Colonic mucosa (tissue), 4 donors: ENCODE measurements at regions not wholly inside any gene's neighbourhood (a gene's known extent, or its start where the extent isn't known, plus 50 kb on each side); places are given as distances from the start of the nearest gene placed in this dataset.

Source experiments
- DNase-seq: peaks from one replicate; pipeline ENCODE4 v3.0.0-alpha.2; 2020
- H3K27ac ChIP-seq: fragments of 200-600 bp; one replicate; pipeline ENCODE4 v1.8.0; 2021
- H3K27me3 ChIP-seq: fragments of 200-600 bp; one replicate; pipeline ENCODE4 v1.8.0; 2021
- H3K36me3 ChIP-seq: fragments of 200-600 bp; one replicate; pipeline ENCODE4 v1.8.0; 2021
- H3K4me1 ChIP-seq: fragments of 200-600 bp; one replicate; pipeline ENCODE4 v1.8.0; 2021; ENCODE audit warnings: mild to moderate bottlenecking
- H3K4me3 ChIP-seq: fragments of 200-600 bp; one replicate; pipeline ENCODE4 v1.8.0; 2021
- H3K9ac ChIP-seq, 2 donors: one replicate each; pipeline ENCODE4 v1.7.0; 2013; ENCODE audit warnings: control low read depth in 2 of 2, low read depth in 2 of 2, low read length in 2 of 2
- H3K9me3 ChIP-seq: fragments of 200-600 bp; one replicate; pipeline ENCODE4 v1.8.0; 2021
- intact Hi-C: fragments of 100-400 bp; cut with DNase I; formaldehyde crosslinking; loops from one replicate; pipeline ENCODE4 v1.14.1; 2022
- TF ChIP-seq, protein P1 (sequence below): fragments of 200-600 bp; IDR thresholded peaks from one replicate; pipeline ENCODE4 v1.8.0; 2022; ENCODE audit warnings: antibody characterized with exemption, mild to moderate bottlenecking
- donor health status: healthy.
- donor health status: DM: no; HTN: no; CAD: no.
- donor health status: DM: no; HTN: no; CAD: no.

DNA sequence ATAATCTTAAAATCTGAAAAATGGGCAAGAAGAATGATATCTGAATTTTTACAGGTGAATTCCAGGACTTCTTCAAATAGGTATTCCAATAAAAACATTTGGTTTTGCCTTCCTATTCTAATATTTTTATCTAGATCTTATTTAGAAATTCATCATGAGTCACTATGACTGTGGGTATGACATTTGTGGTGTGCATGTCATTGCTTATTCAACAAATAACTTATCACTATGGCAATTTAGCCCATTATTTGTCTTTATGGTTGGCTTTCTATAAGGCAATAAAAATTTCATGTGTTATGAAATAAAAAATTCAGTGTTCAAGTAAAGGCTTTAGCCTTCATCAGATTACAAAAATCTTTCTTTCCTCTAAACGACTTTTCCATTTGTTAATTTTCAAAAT is 1139.6 kb upstream of the NUDT12 start:
- TF ChIP-seq, protein P1, sequence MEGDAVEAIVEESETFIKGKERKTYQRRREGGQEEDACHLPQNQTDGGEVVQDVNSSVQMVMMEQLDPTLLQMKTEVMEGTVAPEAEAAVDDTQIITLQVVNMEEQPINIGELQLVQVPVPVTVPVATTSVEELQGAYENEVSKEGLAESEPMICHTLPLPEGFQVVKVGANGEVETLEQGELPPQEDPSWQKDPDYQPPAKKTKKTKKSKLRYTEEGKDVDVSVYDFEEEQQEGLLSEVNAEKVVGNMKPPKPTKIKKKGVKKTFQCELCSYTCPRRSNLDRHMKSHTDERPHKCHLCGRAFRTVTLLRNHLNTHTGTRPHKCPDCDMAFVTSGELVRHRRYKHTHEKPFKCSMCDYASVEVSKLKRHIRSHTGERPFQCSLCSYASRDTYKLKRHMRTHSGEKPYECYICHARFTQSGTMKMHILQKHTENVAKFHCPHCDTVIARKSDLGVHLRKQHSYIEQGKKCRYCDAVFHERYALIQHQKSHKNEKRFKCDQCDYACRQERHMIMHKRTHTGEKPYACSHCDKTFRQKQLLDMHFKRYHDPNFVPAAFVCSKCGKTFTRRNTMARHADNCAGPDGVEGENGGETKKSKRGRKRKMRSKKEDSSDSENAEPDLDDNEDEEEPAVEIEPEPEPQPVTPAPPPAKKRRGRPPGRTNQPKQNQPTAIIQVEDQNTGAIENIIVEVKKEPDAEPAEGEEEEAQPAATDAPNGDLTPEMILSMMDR = no peak
- intact Hi-C loops = no loop called here

DNA sequence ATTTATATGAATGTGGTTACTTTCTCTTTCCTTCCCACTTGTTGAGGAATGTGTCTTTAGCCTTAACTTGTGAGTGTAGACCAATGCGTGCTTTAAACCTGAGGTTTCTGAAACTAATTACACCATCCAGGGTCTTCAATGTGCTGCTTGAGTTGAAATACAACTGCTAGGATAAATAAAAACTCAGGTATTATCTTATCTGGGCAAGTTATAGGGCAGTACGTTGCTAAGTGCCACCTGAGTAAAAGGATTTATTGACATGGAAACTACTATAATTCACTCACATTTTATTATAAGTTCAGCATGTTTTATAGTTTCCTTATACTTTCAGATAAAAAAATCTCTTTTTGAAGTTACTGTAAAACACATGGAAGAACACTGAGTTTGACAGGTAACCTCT is 1136.8 kb upstream of the NUDT12 start:
- H3K4me1 ChIP-seq = no peaks in the 10 kb centered on the region
- no peak overlapping the region for H3K9ac ChIP-seq
- H3K27me3 ChIP-seq = no peaks in the 10 kb centered on the region
- H3K4me3 ChIP-seq = no peak overlapping the region
- H3K36me3 ChIP-seq = no peaks in the 10 kb centered on the region
- intact Hi-C loops = no loop called here
- H3K27ac ChIP-seq = no peak overlapping the region
- DNase-seq = no peak
- TF ChIP-seq, protein P1 = no peak
- H3K9me3 ChIP-seq = no peaks in the 10 kb centered on the region

More for the DNA sequence above, 1139.6 kb upstream of the NUDT12 start:
- Histone ChIP-seq H3K27ac (no peak overlapping the region), H3K4me3 (no peak overlapping the region), H3K9ac (no peak overlapping the region), H3K27me3 (no peaks in the 10 kb centered on the region), H3K4me1 (no peaks in the 10 kb centered on the region), H3K36me3 (no peaks in the 10 kb centered on the region), H3K9me3 (no peaks in the 10 kb centered on the region)
- no peak for DNase-seq

DNA sequence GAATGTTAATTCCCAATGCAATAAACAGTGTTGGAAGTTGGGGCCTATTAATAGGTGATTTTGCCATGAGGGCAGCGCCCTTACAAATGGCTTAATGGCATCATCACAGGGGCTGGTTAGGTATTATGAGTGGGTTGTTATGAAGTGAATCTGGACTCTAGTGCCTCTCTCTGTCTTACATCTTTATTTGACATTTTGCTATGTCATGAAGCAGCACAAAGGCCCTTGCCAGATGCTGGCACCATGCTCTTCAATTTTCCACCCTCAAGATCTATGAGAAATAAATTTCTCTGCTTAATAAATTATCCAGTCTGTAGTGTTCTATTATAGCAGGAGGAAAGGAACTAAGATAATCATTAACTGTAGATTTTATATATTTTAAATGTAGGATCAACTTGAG is 1098.7 kb upstream of the NUDT12 start:
- H3K9me3 ChIP-seq = no peaks in the 10 kb centered on the region
- H3K9ac ChIP-seq = no peak overlapping the region
- no peak overlapping the region for H3K4me3 ChIP-seq
- H3K27ac ChIP-seq = no peak overlapping the region
- intact Hi-C loops = no loop called here
- no peaks in the 10 kb centered on the region for H3K27me3 ChIP-seq
- TF ChIP-seq, protein P1 = no peak
- no peaks in the 10 kb centered on the region for H3K36me3 ChIP-seq
- no peak for DNase-seq
- H3K4me1 ChIP-seq = no peaks in the 10 kb centered on the region

DNA sequence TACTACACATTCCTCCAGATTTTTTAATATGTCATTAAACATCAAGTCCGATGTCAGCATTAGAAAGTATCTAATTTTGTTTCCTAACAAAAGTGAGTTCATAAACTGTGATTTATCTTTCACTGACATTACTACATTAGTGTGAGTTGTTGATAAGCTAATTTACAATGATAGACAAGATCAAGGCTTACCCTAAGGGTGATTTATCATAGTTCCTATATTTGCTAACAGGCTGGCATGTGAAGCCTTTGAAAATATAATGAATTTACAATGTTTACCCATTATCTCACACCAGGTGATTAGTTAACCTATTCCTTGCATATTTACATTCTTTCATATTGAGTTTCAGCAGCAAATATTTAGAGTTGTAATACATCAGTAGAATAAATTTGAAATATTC is 1096.9 kb upstream of the NUDT12 start:
- intact Hi-C loops = no loop called here
- TF ChIP-seq, protein P1 = no peak
- H3K9ac ChIP-seq = no peak overlapping the region

DNA sequence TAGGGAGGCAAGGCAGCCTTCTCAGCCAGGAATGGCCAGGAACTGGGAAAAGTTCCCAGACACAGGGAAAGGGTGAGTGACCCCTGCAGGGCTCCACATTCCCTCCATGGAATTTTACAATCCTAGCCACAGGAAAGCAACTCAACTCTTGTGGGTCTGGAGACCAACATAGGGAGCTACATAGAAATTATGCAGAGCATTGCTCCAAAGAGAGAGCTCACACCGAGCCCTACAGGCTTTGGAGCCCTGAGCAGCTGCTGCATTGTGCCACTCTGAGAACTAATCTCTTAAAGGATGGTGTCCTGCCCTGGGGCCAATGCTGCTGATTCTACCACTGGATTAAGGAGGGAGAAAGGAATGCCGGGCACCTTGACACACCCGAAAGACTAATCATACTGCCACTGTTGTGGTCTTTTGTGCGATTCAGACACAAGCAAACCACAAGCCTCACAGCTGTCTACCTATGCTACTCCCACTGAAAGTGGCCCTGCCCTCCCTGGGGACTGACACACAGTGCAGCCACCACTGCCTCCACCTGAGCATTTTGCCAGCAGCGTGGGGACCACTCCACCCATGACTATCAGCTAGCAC is 1089.8 kb upstream of the NUDT12 start:
- no peaks in the 10 kb centered on the region for H3K4me1 ChIP-seq
- H3K36me3 ChIP-seq = no peaks in the 10 kb centered on the region
- no peak for DNase-seq
- intact Hi-C loops = no loop called here
- TF ChIP-seq, protein P1 = no peak
- H3K9ac ChIP-seq = no peak overlapping the region
- no peaks in the 10 kb centered on the region for H3K27me3 ChIP-seq
- no peak overlapping the region for H3K27ac ChIP-seq
- H3K4me3 ChIP-seq = no peak overlapping the region
- no peaks in the 10 kb centered on the region for H3K9me3 ChIP-seq

More for the DNA sequence above, 1096.9 kb upstream of the NUDT12 start:
- Histone ChIP-seq H3K9me3 (no peaks in the 10 kb centered on the region), H3K4me1 (no peaks in the 10 kb centered on the region), H3K27me3 (no peaks in the 10 kb centered on the region), H3K36me3 (no peaks in the 10 kb centered on the region), H3K27ac (no peak overlapping the region), H3K4me3 (no peak overlapping the region)
- DNase-seq = no peak
